HepG2 (cell line): ENCODE measurements at regions not wholly inside any gene's neighbourhood (a gene's known extent, or its start where the extent isn't known, plus 50 kb on each side); places are given as distances from the start of the nearest gene placed in this dataset.

Experiments used
- FOXK1 ChIP-seq: sonication (generic); formaldehyde crosslinking; IDR thresholded peaks from 2 replicates; pipeline ENCODE4 v1.4.0; 2020; ENCODE audit warnings: low read depth, missing genetic modification reagents, borderline replicate concordance
- FOXK2 ChIP-seq: fragments of 450-650 bp; IDR thresholded peaks from 2 replicates; pipeline ENCODE4 v1.6.1; 2016
- MAFG ChIP-seq: sonication (generic); formaldehyde crosslinking; IDR thresholded peaks from 2 replicates; pipeline ENCODE4 v1.5.1; 2020; ENCODE audit warnings: mild to moderate bottlenecking, missing genetic modification reagents
- NFYB ChIP-seq: sonication (generic); formaldehyde crosslinking; IDR thresholded peaks from 2 replicates; pipeline ENCODE4 v1.4.0; 2020; ENCODE audit warnings: missing genetic modification reagents
- SIN3A ChIP-seq: IDR thresholded peaks from 2 replicates; pipeline ENCODE4 v1.6.1; 2011; ENCODE audit warnings: low read depth, mild to moderate bottlenecking, control low read depth, low read length, borderline replicate concordance
- ZNF354B ChIP-seq: sonication (generic); formaldehyde crosslinking; IDR thresholded peaks from 2 replicates; pipeline ENCODE4 v1.8.0; 2022; ENCODE audit warnings: mild to moderate bottlenecking, missing genetic modification reagents

DNA sequence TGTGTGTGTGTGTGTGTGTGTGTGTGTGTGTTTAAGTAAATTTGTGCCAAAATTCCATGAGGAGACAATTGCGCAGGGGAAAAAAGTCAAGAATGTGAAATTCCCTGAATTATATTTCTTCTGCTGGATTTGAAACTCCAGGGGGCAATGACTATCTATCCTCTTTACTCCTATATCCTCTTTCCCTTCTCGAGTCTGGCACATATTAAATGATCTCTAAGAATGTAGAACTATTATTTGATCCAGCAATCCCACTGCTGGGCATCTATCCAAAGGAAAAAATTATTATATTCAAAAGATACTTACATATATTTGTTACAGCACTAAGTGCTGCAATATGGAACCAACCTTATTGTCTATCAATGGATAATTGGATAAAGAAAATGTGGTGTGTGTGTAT, 350.1 kb upstream of the ADAMTS9 start:
- TF ChIP-seq MAFG (no peak), ZNF354B (CRISPR knock-in tag) (no peak), NFYB (CRISPR knock-in tag) (no peak), FOXK1 (CRISPR knock-in tag) (no peak), FOXK2 (no peak), SIN3A (no peak)
